HG02884 (cell line): ENCODE measurements at regions not wholly inside any gene's neighbourhood (a gene's known extent, or its start where the extent isn't known, plus 50 kb on each side); places are given as distances from the start of the nearest gene placed in this dataset.

Experiments
- ATAC-seq: cut with Tn5 transposase; IDR thresholded peaks from one replicate; pipeline ENCODE4 v1.9.1; 2021; ENCODE audit warnings: mild to moderate bottlenecking, moderate library complexity; ENCODE audit not compliant: unreplicated experiment

- no peak for ATAC-seq
Measured at GRCh38 chr1:29504709-29505410, 268.5 kb downstream of the PTPRU start.

GRCh38 chr1:29504196-29504595, 267.9 kb downstream of the PTPRU start:
- no peak for ATAC-seq

GRCh38 chr1:29502911-29503840, 266.9 kb downstream of the PTPRU start:
- ATAC-seq, result no peak

- ATAC-seq, result no peak
Measured at GRCh38 chr1:29502225-29502910, 266.0 kb downstream of the PTPRU start.

- ATAC-seq, result no peak
Measured at GRCh38 chr1:29501227-29501976, 265.1 kb downstream of the PTPRU start.

DNA sequence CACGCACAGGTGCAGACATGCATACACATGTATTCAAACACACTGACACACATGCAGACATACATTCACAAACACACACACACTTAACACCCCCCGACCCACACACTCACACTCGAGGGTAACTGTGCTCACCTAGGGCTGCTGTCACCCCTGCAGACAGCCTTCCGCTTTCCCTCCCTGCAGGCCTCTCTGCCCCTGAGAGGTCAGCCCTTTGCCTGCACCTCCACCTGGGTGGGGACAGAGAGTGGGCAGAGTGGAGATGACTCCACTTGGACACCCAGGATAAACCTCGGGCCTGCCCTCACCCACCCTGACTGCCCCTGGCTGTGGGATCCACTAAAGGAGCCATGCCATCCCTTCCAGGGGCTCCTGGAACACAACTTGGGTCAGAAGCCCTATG, 264.3 kb downstream of the PTPRU start:
- ATAC-seq, result no peak

DNA sequence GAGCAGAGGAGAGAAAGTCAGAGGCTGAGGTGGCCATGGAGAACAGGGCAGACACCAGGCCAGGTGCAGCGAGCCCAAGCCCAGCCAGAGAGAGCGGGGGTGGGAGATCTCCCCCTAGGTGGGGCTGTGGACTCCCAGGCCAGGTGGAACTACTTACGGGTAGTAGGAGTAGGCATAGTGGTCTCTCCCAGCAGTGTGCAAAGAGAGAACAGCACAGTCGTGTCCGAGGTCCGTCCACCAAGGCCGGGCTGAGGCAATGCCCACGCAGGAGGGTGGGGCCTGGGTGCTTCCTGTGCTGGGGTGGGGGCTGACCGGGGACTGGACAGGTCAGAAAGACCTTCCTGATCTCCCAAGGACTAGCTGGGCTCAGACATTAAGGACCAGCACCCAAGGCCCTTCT, 263.7 kb downstream of the PTPRU start:
- ATAC-seq, result no peak

GRCh38 chr1:29499104-29499650, 262.9 kb downstream of the PTPRU start:
- ATAC-seq, result no peak

DNA sequence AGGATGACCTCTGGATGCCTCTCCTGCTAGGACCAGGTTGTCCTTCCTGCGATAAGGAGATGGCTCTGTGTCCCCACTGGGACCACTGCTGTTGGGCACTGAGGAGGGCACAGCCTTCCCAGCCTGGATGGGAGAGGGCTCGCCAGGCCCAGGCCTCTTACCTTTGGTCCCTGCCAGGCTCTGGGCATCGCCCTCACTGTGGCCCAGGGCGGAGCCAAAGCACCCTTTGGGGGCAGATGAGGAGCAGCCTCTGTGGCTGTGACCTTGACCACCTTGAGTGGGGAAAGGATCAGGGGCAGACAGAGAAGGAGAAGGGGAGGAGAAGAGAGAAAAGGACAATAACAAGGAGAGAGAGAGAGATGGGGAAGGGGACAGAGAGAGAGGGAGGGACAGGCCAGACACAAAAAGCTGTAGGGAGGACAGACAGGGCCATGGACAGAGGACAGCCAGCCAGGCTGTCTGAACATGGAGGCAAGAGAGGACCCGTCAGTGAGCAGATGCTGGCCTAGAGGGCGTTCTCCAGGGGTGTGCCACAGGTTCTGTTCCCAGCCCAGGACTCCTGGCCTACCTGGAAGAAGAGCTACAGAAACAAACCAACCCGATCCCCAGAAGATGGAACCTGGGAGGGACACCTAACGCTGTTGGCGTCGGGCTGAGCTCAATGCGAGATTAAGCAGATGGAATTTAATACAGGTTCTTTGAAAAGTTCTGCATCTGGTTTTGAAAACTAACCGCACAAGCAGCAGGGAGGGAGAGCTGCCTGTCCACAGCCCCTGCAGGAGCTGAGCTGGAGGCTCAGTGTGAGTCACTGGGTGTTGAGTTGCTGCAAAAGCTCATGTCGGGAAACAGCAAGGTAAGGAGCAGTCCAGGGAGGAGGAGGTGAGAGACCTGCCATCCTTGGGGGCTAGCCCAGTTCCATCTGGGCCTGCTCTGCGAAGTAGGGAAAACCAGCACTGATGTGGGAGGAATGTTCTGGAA, 262.1 kb downstream of the PTPRU start:
- no peak for ATAC-seq

DNA sequence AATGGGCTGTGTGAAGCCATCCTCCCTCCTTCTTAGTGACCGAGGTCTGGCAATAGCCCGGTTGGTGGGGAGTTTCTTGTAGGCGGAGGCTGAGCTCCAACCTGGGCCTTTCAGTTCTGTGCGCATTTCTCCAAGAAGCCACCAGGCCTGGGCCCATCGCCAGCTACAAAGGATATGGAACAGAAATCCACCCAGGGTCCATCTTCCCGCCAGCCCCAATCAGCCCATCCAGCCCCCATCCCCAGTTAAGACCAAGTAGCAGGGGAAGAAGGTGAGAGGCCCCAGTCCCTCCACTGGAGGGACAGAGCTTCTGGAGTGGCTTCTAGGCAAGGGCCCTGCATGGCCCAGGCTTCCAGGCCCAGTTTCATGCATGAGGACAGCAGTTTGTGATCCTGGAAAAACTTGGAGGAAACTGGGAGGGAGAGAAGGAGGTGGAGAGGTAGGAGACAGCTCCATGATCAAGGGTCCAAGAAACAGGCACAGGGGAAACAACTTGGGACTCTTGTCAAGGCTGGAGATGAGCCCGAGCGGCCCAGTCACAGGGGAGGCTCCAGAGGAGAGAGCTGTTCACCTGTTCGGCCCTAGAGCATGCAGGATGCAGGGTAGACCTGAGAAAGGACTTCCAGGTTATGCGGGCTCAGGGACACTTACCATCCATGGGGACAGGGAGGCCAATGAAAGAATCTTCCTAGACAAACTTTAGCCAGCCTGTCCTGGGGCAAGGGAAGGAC, 261.2 kb downstream of the PTPRU start:
- no peak for ATAC-seq

DNA sequence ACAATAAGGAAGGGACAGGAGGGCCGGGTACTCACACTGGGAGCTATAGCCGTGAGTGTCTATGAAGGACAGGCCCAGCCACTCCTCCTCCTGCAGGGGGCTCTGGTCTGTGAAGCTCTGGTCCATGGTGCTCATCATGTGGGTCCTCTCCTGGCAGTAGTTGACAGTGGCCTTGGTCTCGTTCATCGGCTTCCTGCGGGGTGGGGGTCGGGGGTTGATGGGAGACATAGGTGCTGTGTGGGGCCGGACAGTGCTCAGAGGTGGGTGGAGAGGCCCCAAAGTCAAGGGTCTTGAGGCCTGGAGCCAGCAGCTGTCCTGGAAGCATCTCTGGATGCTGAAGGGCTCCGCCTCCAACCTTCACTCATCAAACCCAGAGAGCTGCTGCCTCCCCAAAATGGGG, 260.4 kb downstream of the PTPRU start:
- ATAC-seq, result no peak

GRCh38 chr1:29490204-29490934, 254.0 kb downstream of the PTPRU start:
- no peak for ATAC-seq

- no peak for ATAC-seq
Measured at GRCh38 chr1:29489471-29489870, 253.1 kb downstream of the PTPRU start.

GRCh38 chr1:29488794-29489311, 252.5 kb downstream of the PTPRU start:
- ATAC-seq, result no peak

GRCh38 chr1:29488086-29488793, 251.9 kb downstream of the PTPRU start:
- no peak for ATAC-seq

DNA sequence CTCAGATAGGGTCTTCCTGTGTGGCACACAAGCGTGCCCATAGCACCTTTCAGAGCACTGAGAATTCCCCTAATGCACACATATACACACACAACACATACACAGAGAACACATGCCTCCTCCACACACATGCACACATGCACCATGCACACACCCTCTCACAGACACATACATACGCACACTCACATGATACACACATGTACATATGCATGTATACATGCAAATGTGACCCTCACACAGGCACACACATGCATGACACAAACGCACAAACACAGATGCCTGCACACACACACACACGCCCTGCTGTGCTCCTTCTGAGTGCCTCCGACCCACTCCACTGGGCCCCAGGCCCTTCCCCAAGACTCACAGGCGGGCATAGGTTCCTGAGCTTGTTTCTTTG, 251.0 kb downstream of the PTPRU start:
- ATAC-seq, result no peak
